ENCODE measurements at regions not wholly inside any gene's neighbourhood (a gene's known extent, or its start where the extent isn't known, plus 50 kb on each side); places are given as distances from the start of the nearest gene placed in this dataset.

DNA sequence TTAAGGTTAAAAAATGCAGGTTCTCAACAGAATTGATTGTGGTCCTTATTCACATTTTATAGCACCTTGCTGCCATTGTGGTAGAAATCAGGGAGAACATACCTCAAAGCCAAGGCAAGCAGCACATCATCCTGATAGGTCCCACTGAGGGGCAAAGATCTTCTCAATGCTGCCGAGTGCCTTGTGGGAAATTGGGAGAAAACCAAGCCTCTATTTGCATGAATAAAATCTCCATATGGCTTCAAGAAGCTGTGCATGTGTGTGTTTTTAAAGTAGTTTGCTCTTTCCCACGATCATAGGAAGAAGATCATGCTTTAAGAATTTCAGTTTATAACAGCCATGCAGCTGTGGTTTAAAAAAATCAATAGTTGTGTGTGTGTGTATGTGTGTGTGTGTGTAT lies 216.9 kb upstream of the FBXL7 start:
- TF ChIP-seq, protein P1, sequence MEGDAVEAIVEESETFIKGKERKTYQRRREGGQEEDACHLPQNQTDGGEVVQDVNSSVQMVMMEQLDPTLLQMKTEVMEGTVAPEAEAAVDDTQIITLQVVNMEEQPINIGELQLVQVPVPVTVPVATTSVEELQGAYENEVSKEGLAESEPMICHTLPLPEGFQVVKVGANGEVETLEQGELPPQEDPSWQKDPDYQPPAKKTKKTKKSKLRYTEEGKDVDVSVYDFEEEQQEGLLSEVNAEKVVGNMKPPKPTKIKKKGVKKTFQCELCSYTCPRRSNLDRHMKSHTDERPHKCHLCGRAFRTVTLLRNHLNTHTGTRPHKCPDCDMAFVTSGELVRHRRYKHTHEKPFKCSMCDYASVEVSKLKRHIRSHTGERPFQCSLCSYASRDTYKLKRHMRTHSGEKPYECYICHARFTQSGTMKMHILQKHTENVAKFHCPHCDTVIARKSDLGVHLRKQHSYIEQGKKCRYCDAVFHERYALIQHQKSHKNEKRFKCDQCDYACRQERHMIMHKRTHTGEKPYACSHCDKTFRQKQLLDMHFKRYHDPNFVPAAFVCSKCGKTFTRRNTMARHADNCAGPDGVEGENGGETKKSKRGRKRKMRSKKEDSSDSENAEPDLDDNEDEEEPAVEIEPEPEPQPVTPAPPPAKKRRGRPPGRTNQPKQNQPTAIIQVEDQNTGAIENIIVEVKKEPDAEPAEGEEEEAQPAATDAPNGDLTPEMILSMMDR (IDR thresholded peaks at IDR 0.05): no peak
- TF ChIP-seq POLR2A (IDR thresholded peaks at IDR 0.05; ENCODE audit: low read depth) (no peak), EP300 (IDR thresholded peaks at IDR 0.05) (no peak), POLR2AphosphoS5 (IDR thresholded peaks at IDR 0.05) (no peak)

Data from esophagus muscularis mucosa (tissue), 4 donors.